Left lung (tissue), 4 donors: ENCODE measurements at regions not wholly inside any gene's neighbourhood (a gene's known extent, or its start where the extent isn't known, plus 50 kb on each side); places are given as distances from the start of the nearest gene placed in this dataset.

Source experiments
- ATAC-seq: fragments of 200-7000 bp; cut with Tn5 transposase; one replicate; pipeline ENCODE4 v1.9.1; 2020; ENCODE audit warnings: moderate library complexity
- DNase-seq, 4 donors: peaks; one replicate each; pipeline ENCODE4 v3.0.0-alpha.2; 2013 to 2020
- H3K27ac ChIP-seq, 2 donors: fragments of 200-600 bp; sonication (generic) in 1 of 2; one replicate each; pipeline versions ENCODE4 v1.5.0 to v1.8.0; 2020 to 2021
- H3K27me3 ChIP-seq, 2 donors: fragments of 200-600 bp; sonication (generic) in 1 of 2; one replicate each; pipeline versions ENCODE4 v1.5.0 to v1.8.0; 2020 to 2021
- H3K36me3 ChIP-seq, 2 donors: fragments of 200-600 bp; sonication (generic) in 1 of 2; one replicate each; pipeline versions ENCODE4 v1.5.0 to v1.8.0; 2020 to 2021
- H3K4me1 ChIP-seq, 2 donors: fragments of 200-600 bp; one replicate each; pipeline ENCODE4 v1.8.0; 2021
- H3K4me3 ChIP-seq, 2 donors: fragments of 200-600 bp; sonication (generic) in 1 of 2; one replicate each; pipeline versions ENCODE4 v1.5.0 to v1.8.0; 2020 to 2021; ENCODE audit warnings: mild to moderate bottlenecking in 1 of 2
- H3K9me3 ChIP-seq, 2 donors: fragments of 200-600 bp; sonication (generic) in 1 of 2; one replicate each; pipeline versions ENCODE4 v1.5.0 to v1.8.0; 2020 to 2021
- CTCF ChIP-seq, 2 donors: fragments of 200-600 bp; sonication (generic) in 1 of 2; IDR thresholded peaks; one replicate each; pipeline versions ENCODE4 v1.5.0 to v1.8.0; 2021; ENCODE audit warnings: antibody characterized with exemption in 2 of 2
- intact Hi-C, 2 donors: fragments of 100-400 bp; cut with DNase I; formaldehyde crosslinking; loops; one replicate each; pipeline versions ENCODE4 v1.11.2 to v1.14.2; 2022
- donor health status: DM: no; HTN: yes; CAD: no.
- donor health status: DM: no; HTN: no; CAD: no.

GRCh38 chr5:156174225-156174624, 152.7 kb upstream of the SGCD start:
- DNase-seq (no peak), ATAC-seq (no peak)
- Histone ChIP-seq H3K27ac (no peak overlapping the region), H3K36me3 (no peaks in the 10 kb centered on the region), H3K4me1 (no peaks in the 10 kb centered on the region), H3K27me3 (no peaks in the 10 kb centered on the region), H3K4me3 (no peak overlapping the region), H3K9me3 (no peaks in the 10 kb centered on the region)
- intact Hi-C loops = no loop called here
- no peak for TF ChIP-seq CTCF (IDR thresholded peaks at IDR 0.05)

- DNase-seq (no peak), ATAC-seq (no peak)
- Histone ChIP-seq H3K4me1 (no peaks in the 10 kb centered on the region), H3K4me3 (no peak overlapping the region), H3K36me3 (no peaks in the 10 kb centered on the region), H3K9me3 (peaks cover 0 to 4% of the 10 kb centered on the region in 2 donors), H3K27ac (no peak overlapping the region), H3K27me3 (no peaks in the 10 kb centered on the region)
- TF ChIP-seq CTCF (IDR thresholded peaks at IDR 0.05) = no peak
- intact Hi-C loops = no loop called here
Observed at GRCh38 chr5:156178117-156178516, 148.8 kb upstream of the SGCD start.

- H3K27me3 ChIP-seq = no peaks in the 10 kb centered on the region
- intact Hi-C loops = no loop called here
- no peaks in the 10 kb centered on the region for H3K4me1 ChIP-seq
- H3K36me3 ChIP-seq = no peaks in the 10 kb centered on the region
- H3K9me3 ChIP-seq = peaks cover 0 to 4% of the 10 kb centered on the region in 2 donors
- DNase-seq (no peak), ATAC-seq (no peak)
- TF ChIP-seq CTCF (IDR thresholded peaks at IDR 0.05) = no peak
- no peak overlapping the region for H3K4me3 ChIP-seq
- H3K27ac ChIP-seq = no peak overlapping the region
Observed at GRCh38 chr5:156181656-156182055, 145.3 kb upstream of the SGCD start.

GRCh38 chr5:156182174-156182967, 144.6 kb upstream of the SGCD start:
- ATAC-seq = no peak
- H3K36me3 ChIP-seq = no peaks in the 10 kb centered on the region
- no peak overlapping the region for H3K4me3 ChIP-seq
- H3K4me1 ChIP-seq = no peaks in the 10 kb centered on the region
- DNase-seq = no peak
- TF ChIP-seq CTCF (IDR thresholded peaks at IDR 0.05) = no peak
- no peak overlapping the region for H3K27ac ChIP-seq
- no peaks in the 10 kb centered on the region for H3K27me3 ChIP-seq
- H3K9me3 ChIP-seq = peaks cover 0 to 4% of the 10 kb centered on the region in 2 donors
- intact Hi-C loops = no loop called here

- H3K9me3 ChIP-seq = no peaks in the 10 kb centered on the region
- no peaks in the 10 kb centered on the region for H3K36me3 ChIP-seq
- H3K4me1 ChIP-seq = no peaks in the 10 kb centered on the region
- intact Hi-C loops = no loop called here
- DNase-seq (no peak), ATAC-seq (no peak)
- H3K27ac ChIP-seq = no peak overlapping the region
- no peaks in the 10 kb centered on the region for H3K27me3 ChIP-seq
- H3K4me3 ChIP-seq = no peak overlapping the region
- TF ChIP-seq CTCF (IDR thresholded peaks at IDR 0.05) = no peak
Observed at GRCh38 chr5:156186760-156187159, 140.2 kb upstream of the SGCD start.
